OCI-M1 (cell line): ENCODE measurements at regions not wholly inside any gene's neighbourhood (a gene's known extent, or its start where the extent isn't known, plus 50 kb on each side); places are given as distances from the start of the nearest gene placed in this dataset.

ENCODE experiments used
- DNase-seq: peaks from one replicate; lab custom pipeline; 2025; lab: John Stamatoyannopoulos, UW

GRCh38 chr18:65547046-65547445 is 203.8 kb upstream of the CDH7 start:
- DNase-seq: peak; percentile 3

GRCh38 chr18:65544701-65545100 is 206.1 kb upstream of the CDH7 start:
- no peak for DNase-seq

GRCh38 chr18:65527879-65528633 is 222.8 kb upstream of the CDH7 start:
- peak; percentile 56 for DNase-seq

GRCh38 chr18:65526099-65526498 is 224.7 kb upstream of the CDH7 start:
- no peak for DNase-seq

- no peak for DNase-seq
Observed at GRCh38 chr18:65523461-65523860, 227.4 kb upstream of the CDH7 start.

- DNase-seq: no peak
Observed at GRCh38 chr18:65522907-65523306, 227.9 kb upstream of the CDH7 start.

GRCh38 chr18:65516209-65516608 is 234.6 kb upstream of the CDH7 start:
- peak; percentile 40 for DNase-seq

- no peak for DNase-seq
Observed at GRCh38 chr18:65498605-65499004, 252.2 kb upstream of the CDH7 start.

- no peak for DNase-seq
Observed at GRCh38 chr18:65487569-65487968, 263.2 kb upstream of the CDH7 start.

GRCh38 chr18:65477455-65477854 is 273.4 kb upstream of the CDH7 start:
- DNase-seq: no peak

GRCh38 chr18:65468881-65469280 is 281.9 kb upstream of the CDH7 start:
- no peak for DNase-seq

- DNase-seq: no peak
Observed at GRCh38 chr18:65464361-65464760, 286.5 kb upstream of the CDH7 start.

- DNase-seq: no peak
Observed at GRCh38 chr18:65459741-65460140, 291.1 kb upstream of the CDH7 start.

GRCh38 chr18:65458871-65459270 is 291.9 kb upstream of the CDH7 start:
- DNase-seq: no peak

GRCh38 chr18:65439188-65439587 is 311.6 kb upstream of the CDH7 start:
- DNase-seq: peak; percentile 69

- no peak for DNase-seq
Observed at GRCh38 chr18:65436430-65436829, 314.4 kb upstream of the CDH7 start.

GRCh38 chr18:65435534-65435933 is 315.3 kb upstream of the CDH7 start:
- no peak for DNase-seq

- no peak for DNase-seq
Observed at GRCh38 chr18:65429601-65430000, 321.2 kb upstream of the CDH7 start.

- DNase-seq: no peak
Observed at GRCh38 chr18:65425366-65425765, 325.4 kb upstream of the CDH7 start.

- DNase-seq: no peak
Observed at GRCh38 chr18:65423776-65424175, 327.0 kb upstream of the CDH7 start.

- no peak for DNase-seq
Observed at GRCh38 chr18:65422544-65423136, 328.2 kb upstream of the CDH7 start.

GRCh38 chr18:65415098-65415497 is 335.7 kb upstream of the CDH7 start:
- DNase-seq: peak; percentile 46

GRCh38 chr18:65414501-65414900 is 336.3 kb upstream of the CDH7 start:
- no peak for DNase-seq

- no peak for DNase-seq
Observed at GRCh38 chr18:65411061-65411460, 339.8 kb upstream of the CDH7 start.
